ENCODE measurements at regions not wholly inside any gene's neighbourhood (a gene's known extent, or its start where the extent isn't known, plus 50 kb on each side); places are given as distances from the start of the nearest gene placed in this dataset.

DNA sequence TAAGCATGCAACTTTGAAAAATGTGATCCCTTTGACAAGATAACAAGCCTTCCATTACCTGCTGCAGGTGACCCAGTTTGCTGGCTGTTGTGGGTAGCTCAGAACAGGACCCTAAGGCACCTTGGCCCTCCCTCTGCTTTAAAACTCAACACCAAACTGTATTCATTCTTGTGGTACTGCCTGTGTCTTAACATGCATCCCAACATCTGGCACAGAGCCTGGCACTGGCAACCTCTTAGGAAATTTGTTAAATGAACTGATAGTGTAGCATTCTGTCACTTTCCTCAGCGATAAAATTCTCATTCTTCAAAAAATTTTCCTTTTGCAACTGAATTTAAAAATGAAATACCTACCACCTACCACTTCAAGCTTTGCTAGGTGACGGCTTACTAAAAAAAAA is 287.3 kb upstream of the ADAMTS9 start:
- H3K79me2 ChIP-seq (ENCODE audit: insufficient read depth, low read length) = no peaks in the 10 kb centered on the region
- RAD21 ChIA-PET (ENCODE audit: low non-redundant PET in 1 of 2, low total read pairs in 2 of 2, uncharacterized antibody in 2 of 2, unreplicated experiment in 2 of 2) = no interaction called here
- no peak overlapping the region for H3K4me2 ChIP-seq (ENCODE audit: low read length)

More for the DNA sequence above, 287.3 kb upstream of the ADAMTS9 start:
- ChIA-PET POLR2A (no interaction called here), CTCF (no interaction called here)
- H4K20me1 ChIP-seq (ENCODE audit: insufficient read depth) = no peaks in the 10 kb centered on the region
- no peak overlapping the region for H2AFZ ChIP-seq (ENCODE audit: low read depth, low read length, poor library complexity, severe bottlenecking)
- ATAC-seq (no peak), DNase-seq (ENCODE audit: low read depth, low spot score) (no peak)
- peaks cover 10% of the 10 kb centered on the region; the same call in 1 of the 2 replicates for H3K27me3 ChIP-seq (ENCODE audit: insufficient read depth, low read length)
- H3K9me2 ChIP-seq (ENCODE audit: insufficient read depth) = no peaks in the 10 kb centered on the region
- no peaks in the 10 kb centered on the region for H3K9me3 ChIP-seq (ENCODE audit: control insufficient read depth in 1 of 2, insufficient read depth in 1 of 2, low read depth in 1 of 2, low read length in 2 of 2)
- BruUV-seq (replicated peaks) = no TSS peak
- no peaks in the 10 kb centered on the region for H3K36me3 ChIP-seq (ENCODE audit: control insufficient read depth in 1 of 2, insufficient read depth in 2 of 2, low read length in 2 of 2)
- TF ChIP-seq POLR2A (IDR thresholded peaks at IDR 0.05; ENCODE audit: borderline replicate concordance, extremely low read depth, insufficient read depth, insufficient read length) = no peak
- no peak for TF ChIP-seq YY1 (IDR thresholded peaks at IDR 0.05; ENCODE audit: extremely low read depth, insufficient replicate concordance, low read depth, low read length)
- no peak for TF ChIP-seq ELF1 (IDR thresholded peaks at IDR 0.05; ENCODE audit: borderline replicate concordance, low read depth)
- TF ChIP-seq, protein P1, sequence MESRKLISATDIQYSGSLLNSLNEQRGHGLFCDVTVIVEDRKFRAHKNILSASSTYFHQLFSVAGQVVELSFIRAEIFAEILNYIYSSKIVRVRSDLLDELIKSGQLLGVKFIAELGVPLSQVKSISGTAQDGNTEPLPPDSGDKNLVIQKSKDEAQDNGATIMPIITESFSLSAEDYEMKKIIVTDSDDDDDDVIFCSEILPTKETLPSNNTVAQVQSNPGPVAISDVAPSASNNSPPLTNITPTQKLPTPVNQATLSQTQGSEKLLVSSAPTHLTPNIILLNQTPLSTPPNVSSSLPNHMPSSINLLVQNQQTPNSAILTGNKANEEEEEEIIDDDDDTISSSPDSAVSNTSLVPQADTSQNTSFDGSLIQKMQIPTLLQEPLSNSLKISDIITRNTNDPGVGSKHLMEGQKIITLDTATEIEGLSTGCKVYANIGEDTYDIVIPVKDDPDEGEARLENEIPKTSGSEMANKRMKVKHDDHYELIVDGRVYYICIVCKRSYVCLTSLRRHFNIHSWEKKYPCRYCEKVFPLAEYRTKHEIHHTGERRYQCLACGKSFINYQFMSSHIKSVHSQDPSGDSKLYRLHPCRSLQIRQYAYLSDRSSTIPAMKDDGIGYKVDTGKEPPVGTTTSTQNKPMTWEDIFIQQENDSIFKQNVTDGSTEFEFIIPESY (IDR thresholded peaks at IDR 0.05; ENCODE audit: extremely low read depth, insufficient replicate concordance, low read length) = no peak
- TF ChIP-seq JUND (IDR thresholded peaks at IDR 0.05) = no peak
- TF ChIP-seq CBX3 (IDR thresholded peaks at IDR 0.05; ENCODE audit: low read depth) = no peak
- TF ChIP-seq, protein P2, sequence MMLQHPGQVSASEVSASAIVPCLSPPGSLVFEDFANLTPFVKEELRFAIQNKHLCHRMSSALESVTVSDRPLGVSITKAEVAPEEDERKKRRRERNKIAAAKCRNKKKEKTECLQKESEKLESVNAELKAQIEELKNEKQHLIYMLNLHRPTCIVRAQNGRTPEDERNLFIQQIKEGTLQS (IDR thresholded peaks at IDR 0.05) = no peak
- no peak for TF ChIP-seq POLR2AphosphoS5 (IDR thresholded peaks at IDR 0.05; ENCODE audit: low read depth, low read length)
- TF ChIP-seq, protein P3, sequence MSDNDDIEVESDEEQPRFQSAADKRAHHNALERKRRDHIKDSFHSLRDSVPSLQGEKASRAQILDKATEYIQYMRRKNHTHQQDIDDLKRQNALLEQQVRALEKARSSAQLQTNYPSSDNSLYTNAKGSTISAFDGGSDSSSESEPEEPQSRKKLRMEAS (IDR thresholded peaks at IDR 0.05) = no peak
- no peak for TF ChIP-seq EZH2 (IDR thresholded peaks at IDR 0.05)
- TF ChIP-seq RAD21 (IDR thresholded peaks at IDR 0.05; ENCODE audit: low read depth) = no peak
- TF ChIP-seq SIN3A (IDR thresholded peaks at IDR 0.05; ENCODE audit: low read depth) = no peak
- no peak for TF ChIP-seq ZNF274 (IDR thresholded peaks at IDR 0.05; ENCODE audit: low read depth, low read length)
- TF ChIP-seq TCF7L2 (IDR thresholded peaks at IDR 0.05; ENCODE audit: borderline replicate concordance, extremely low read depth, insufficient read depth, insufficient read length) = no peak
- TF ChIP-seq, protein P4, sequence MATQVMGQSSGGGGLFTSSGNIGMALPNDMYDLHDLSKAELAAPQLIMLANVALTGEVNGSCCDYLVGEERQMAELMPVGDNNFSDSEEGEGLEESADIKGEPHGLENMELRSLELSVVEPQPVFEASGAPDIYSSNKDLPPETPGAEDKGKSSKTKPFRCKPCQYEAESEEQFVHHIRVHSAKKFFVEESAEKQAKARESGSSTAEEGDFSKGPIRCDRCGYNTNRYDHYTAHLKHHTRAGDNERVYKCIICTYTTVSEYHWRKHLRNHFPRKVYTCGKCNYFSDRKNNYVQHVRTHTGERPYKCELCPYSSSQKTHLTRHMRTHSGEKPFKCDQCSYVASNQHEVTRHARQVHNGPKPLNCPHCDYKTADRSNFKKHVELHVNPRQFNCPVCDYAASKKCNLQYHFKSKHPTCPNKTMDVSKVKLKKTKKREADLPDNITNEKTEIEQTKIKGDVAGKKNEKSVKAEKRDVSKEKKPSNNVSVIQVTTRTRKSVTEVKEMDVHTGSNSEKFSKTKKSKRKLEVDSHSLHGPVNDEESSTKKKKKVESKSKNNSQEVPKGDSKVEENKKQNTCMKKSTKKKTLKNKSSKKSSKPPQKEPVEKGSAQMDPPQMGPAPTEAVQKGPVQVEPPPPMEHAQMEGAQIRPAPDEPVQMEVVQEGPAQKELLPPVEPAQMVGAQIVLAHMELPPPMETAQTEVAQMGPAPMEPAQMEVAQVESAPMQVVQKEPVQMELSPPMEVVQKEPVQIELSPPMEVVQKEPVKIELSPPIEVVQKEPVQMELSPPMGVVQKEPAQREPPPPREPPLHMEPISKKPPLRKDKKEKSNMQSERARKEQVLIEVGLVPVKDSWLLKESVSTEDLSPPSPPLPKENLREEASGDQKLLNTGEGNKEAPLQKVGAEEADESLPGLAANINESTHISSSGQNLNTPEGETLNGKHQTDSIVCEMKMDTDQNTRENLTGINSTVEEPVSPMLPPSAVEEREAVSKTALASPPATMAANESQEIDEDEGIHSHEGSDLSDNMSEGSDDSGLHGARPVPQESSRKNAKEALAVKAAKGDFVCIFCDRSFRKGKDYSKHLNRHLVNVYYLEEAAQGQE (IDR thresholded peaks at IDR 0.05; ENCODE audit: low read depth) = no peak
- H3K4me1 ChIP-seq (ENCODE audit: control insufficient read depth in 1 of 2, insufficient read depth in 2 of 2, low read length in 2 of 2) = peaks cover 0 to 4% of the 10 kb centered on the region in 2 experiments; a peak in 1 of 4 replicates
- H3K9ac ChIP-seq (ENCODE audit: low read length) = no peak overlapping the region
- H3K27ac ChIP-seq (ENCODE audit: low read depth, low read length) = no peak overlapping the region
- no peak overlapping the region for H3K4me3 ChIP-seq (replicated peaks in 1 of 2; ENCODE audit: low read depth in 1 of 2, low read length in 2 of 2)
- intact Hi-C loops (cut with micrococcal nuclease) = no loop called here
